GM19463 (cell line): ENCODE measurements at regions not wholly inside any gene's neighbourhood (a gene's known extent, or its start where the extent isn't known, plus 50 kb on each side); places are given as distances from the start of the nearest gene placed in this dataset.
"Not testable (repeated sequence)": the region's sequence is repeated elsewhere in the genome, so short reads cannot be mapped to it uniquely, and the experiment has no call there.

ENCODE experiments used
- ATAC-seq: cut with Tn5 transposase; IDR thresholded peaks from one replicate; pipeline ENCODE4 v1.9.1; 2021; ENCODE audit warnings: mild to moderate bottlenecking, moderate library complexity; ENCODE audit not compliant: unreplicated experiment

- no peak for ATAC-seq
Measured at GRCh38 chr19:31525610-31526147, 176.4 kb upstream of the TSHZ3 start.

- no peak for ATAC-seq
Measured at GRCh38 chr19:31527443-31527842, 178.2 kb upstream of the TSHZ3 start.

GRCh38 chr19:31528261-31528660, 179.0 kb upstream of the TSHZ3 start:
- ATAC-seq = no peak

- ATAC-seq = no peak
Measured at GRCh38 chr19:31529121-31529520, 179.9 kb upstream of the TSHZ3 start.

GRCh38 chr19:31530781-31531180, 181.5 kb upstream of the TSHZ3 start:
- no peak for ATAC-seq

- ATAC-seq = no peak
Measured at GRCh38 chr19:31531326-31531725, 182.1 kb upstream of the TSHZ3 start.

GRCh38 chr19:31532034-31532433, 182.8 kb upstream of the TSHZ3 start:
- ATAC-seq = no peak

- ATAC-seq = no peak
Measured at GRCh38 chr19:31533114-31533513, 183.9 kb upstream of the TSHZ3 start.

- no peak for ATAC-seq
Measured at GRCh38 chr19:31534231-31534630, 185.0 kb upstream of the TSHZ3 start.

GRCh38 chr19:31534786-31535657, 185.8 kb upstream of the TSHZ3 start:
- no peak for ATAC-seq

GRCh38 chr19:31535691-31536460, 186.6 kb upstream of the TSHZ3 start:
- no peak for ATAC-seq

GRCh38 chr19:31537136-31537535, 187.9 kb upstream of the TSHZ3 start:
- ATAC-seq = no peak

- not testable (repeated sequence) for ATAC-seq
Measured at GRCh38 chr19:31537902-31538301, 188.7 kb upstream of the TSHZ3 start.

GRCh38 chr19:31538879-31539278, 189.6 kb upstream of the TSHZ3 start:
- ATAC-seq = no peak

- ATAC-seq = no peak
Measured at GRCh38 chr19:31539386-31539785, 190.2 kb upstream of the TSHZ3 start.

- no peak for ATAC-seq
Measured at GRCh38 chr19:31541396-31541795, 192.2 kb upstream of the TSHZ3 start.

- ATAC-seq = no peak
Measured at GRCh38 chr19:31543456-31543855, 194.2 kb upstream of the TSHZ3 start.

- no peak for ATAC-seq
Measured at GRCh38 chr19:31545777-31546176, 196.5 kb upstream of the TSHZ3 start.

- ATAC-seq = no peak
Measured at GRCh38 chr19:31546205-31546960, 197.1 kb upstream of the TSHZ3 start.

- ATAC-seq = no peak
Measured at GRCh38 chr19:31548941-31549340, 199.7 kb upstream of the TSHZ3 start.
